Endothelial cell (in vitro differentiated cells): ENCODE measurements at regions not wholly inside any gene's neighbourhood (a gene's known extent, or its start where the extent isn't known, plus 50 kb on each side); places are given as distances from the start of the nearest gene placed in this dataset.

ENCODE experiments used
- DNase-seq: peaks from one replicate; pipeline ENCODE4 v3.0.0; 2021; ENCODE audit warnings: low spot score
- H3K27ac Mint-ChIP-seq: one replicate; pipeline ENCODE4 v1.8.0; 2021; ENCODE audit warnings: mixed read lengths, inconsistent platforms; ENCODE audit not compliant: unreplicated experiment
- H3K27me3 Mint-ChIP-seq: one replicate; pipeline ENCODE4 v1.8.0; 2021; ENCODE audit warnings: mild to moderate bottlenecking, moderate library complexity, mixed read lengths, inconsistent platforms; ENCODE audit not compliant: unreplicated experiment
- H3K36me3 Mint-ChIP-seq: one replicate; pipeline ENCODE4 v1.8.0; 2021; ENCODE audit warnings: mild to moderate bottlenecking, low read depth, mixed read lengths, inconsistent platforms; ENCODE audit not compliant: unreplicated experiment
- H3K4me1 Mint-ChIP-seq: one replicate; pipeline ENCODE4 v1.8.0; 2021; ENCODE audit warnings: mild to moderate bottlenecking, mixed read lengths, inconsistent platforms; ENCODE audit not compliant: unreplicated experiment
- H3K4me3 Mint-ChIP-seq: one replicate; pipeline ENCODE4 v1.8.0; 2021; ENCODE audit warnings: mild to moderate bottlenecking, mixed read lengths, inconsistent platforms; ENCODE audit not compliant: unreplicated experiment
- H3K9me3 Mint-ChIP-seq: one replicate; pipeline ENCODE4 v1.8.0; 2021; ENCODE audit warnings: mixed read lengths, inconsistent platforms; ENCODE audit not compliant: unreplicated experiment
- TF ChIP-seq, protein P1 (sequence below): fragments of 200-600 bp; sonication (generic); IDR thresholded peaks from one replicate; pipeline ENCODE4 v1.5.0; 2021; ENCODE audit warnings: antibody characterized with exemption; ENCODE audit not compliant: unreplicated experiment

- no peak overlapping the region for H3K4me3 Mint-ChIP-seq
- TF ChIP-seq, protein P1, sequence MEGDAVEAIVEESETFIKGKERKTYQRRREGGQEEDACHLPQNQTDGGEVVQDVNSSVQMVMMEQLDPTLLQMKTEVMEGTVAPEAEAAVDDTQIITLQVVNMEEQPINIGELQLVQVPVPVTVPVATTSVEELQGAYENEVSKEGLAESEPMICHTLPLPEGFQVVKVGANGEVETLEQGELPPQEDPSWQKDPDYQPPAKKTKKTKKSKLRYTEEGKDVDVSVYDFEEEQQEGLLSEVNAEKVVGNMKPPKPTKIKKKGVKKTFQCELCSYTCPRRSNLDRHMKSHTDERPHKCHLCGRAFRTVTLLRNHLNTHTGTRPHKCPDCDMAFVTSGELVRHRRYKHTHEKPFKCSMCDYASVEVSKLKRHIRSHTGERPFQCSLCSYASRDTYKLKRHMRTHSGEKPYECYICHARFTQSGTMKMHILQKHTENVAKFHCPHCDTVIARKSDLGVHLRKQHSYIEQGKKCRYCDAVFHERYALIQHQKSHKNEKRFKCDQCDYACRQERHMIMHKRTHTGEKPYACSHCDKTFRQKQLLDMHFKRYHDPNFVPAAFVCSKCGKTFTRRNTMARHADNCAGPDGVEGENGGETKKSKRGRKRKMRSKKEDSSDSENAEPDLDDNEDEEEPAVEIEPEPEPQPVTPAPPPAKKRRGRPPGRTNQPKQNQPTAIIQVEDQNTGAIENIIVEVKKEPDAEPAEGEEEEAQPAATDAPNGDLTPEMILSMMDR: no peak
- no peak overlapping the region for H3K27ac Mint-ChIP-seq
- no peaks in the 10 kb centered on the region for H3K27me3 Mint-ChIP-seq
- no peaks in the 10 kb centered on the region for H3K4me1 Mint-ChIP-seq
- no peaks in the 10 kb centered on the region for H3K9me3 Mint-ChIP-seq
- no peak for DNase-seq
- no peaks in the 10 kb centered on the region for H3K36me3 Mint-ChIP-seq
Observed at GRCh38 chr17:12302711-12303110, 282.0 kb downstream of the MAP2K4 start.

GRCh38 chr17:12310811-12311210, 290.1 kb downstream of the MAP2K4 start:
- DNase-seq: no peak
- Mint-ChIP-seq H3K36me3 (no peaks in the 10 kb centered on the region), H3K27ac (no peak overlapping the region), H3K27me3 (no peaks in the 10 kb centered on the region), H3K9me3 (no peaks in the 10 kb centered on the region), H3K4me1 (no peaks in the 10 kb centered on the region), H3K4me3 (no peak overlapping the region)
- TF ChIP-seq, protein P1: no peak

DNA sequence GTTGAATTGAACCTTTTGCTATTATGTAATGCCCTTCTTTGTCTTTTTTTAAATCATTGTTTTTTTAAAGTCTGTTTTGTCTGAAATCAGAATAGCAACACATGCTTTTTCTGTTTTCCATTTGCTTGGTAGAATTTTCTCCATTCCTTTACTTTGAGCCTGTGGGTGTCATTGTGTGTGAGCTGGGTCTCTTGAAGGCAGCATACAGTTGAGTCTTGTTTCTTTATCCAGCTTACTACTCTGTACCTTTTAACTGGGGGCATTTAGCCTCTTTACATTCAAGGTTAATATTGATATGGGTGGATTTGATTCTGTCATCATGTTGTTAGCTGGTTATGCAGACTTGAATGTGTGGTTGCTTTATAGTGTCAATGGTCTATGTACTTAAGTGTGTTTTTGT, 292.0 kb downstream of the MAP2K4 start:
- no peaks in the 10 kb centered on the region for H3K27me3 Mint-ChIP-seq
- H3K4me1 Mint-ChIP-seq: no peaks in the 10 kb centered on the region
- no peaks in the 10 kb centered on the region for H3K9me3 Mint-ChIP-seq

GRCh38 chr17:12313786-12314185, 293.1 kb downstream of the MAP2K4 start:
- no peaks in the 10 kb centered on the region for H3K27me3 Mint-ChIP-seq
- no peak overlapping the region for H3K27ac Mint-ChIP-seq

More for the DNA sequence above, 292.0 kb downstream of the MAP2K4 start:
- Mint-ChIP-seq H3K4me3 (no peak overlapping the region), H3K27ac (no peak overlapping the region), H3K36me3 (no peaks in the 10 kb centered on the region)
- TF ChIP-seq, protein P1: no peak
- no peak for DNase-seq

GRCh38 chr17:12316021-12316420, 295.3 kb downstream of the MAP2K4 start:
- DNase-seq: no peak
- Mint-ChIP-seq H3K27ac (no peak overlapping the region), H3K36me3 (peaks cover 3% of the 10 kb centered on the region), H3K4me3 (no peak overlapping the region), H3K27me3 (no peaks in the 10 kb centered on the region), H3K4me1 (no peaks in the 10 kb centered on the region), H3K9me3 (no peaks in the 10 kb centered on the region)
- TF ChIP-seq, protein P1: no peak

More at GRCh38 chr17:12313786-12314185, 293.1 kb downstream of the MAP2K4 start:
- Mint-ChIP-seq H3K9me3 (no peaks in the 10 kb centered on the region), H3K36me3 (no peaks in the 10 kb centered on the region), H3K4me1 (no peaks in the 10 kb centered on the region), H3K4me3 (no peak overlapping the region)
- DNase-seq: no peak
- TF ChIP-seq, protein P1: no peak
